Vagina (tissue), 2 donors: ENCODE measurements at regions not wholly inside any gene's neighbourhood (a gene's known extent, or its start where the extent isn't known, plus 50 kb on each side); places are given as distances from the start of the nearest gene placed in this dataset.

Experiments used
- CTCF ChIP-seq, 3 experiments: fragments of 450-650 bp in 2 of 3; fragments of 200-600 bp in 1 of 3; sonication (generic) in 1 of 3; IDR thresholded peaks; one replicate each; pipeline ENCODE4 v1.5.1; 2017 to 2019; ENCODE audit warnings: antibody characterized with exemption in 3 of 3, mild to moderate bottlenecking in 2 of 3, moderate library complexity in 2 of 3
- POLR2A ChIP-seq, 2 donors: fragments of 450-650 bp; IDR thresholded peaks; one replicate each; pipeline ENCODE4 v1.6.1; 2017; ENCODE audit warnings: antibody characterized with exemption in 2 of 2, mild to moderate bottlenecking in 2 of 2, moderate library complexity in 2 of 2
- POLR2AphosphoS5 ChIP-seq, 2 donors: sonication (generic); formaldehyde crosslinking; IDR thresholded peaks; one replicate each; pipeline ENCODE4 v1.9.0; 2017; ENCODE audit warnings: antibody characterized with exemption in 2 of 2, mild to moderate bottlenecking in 2 of 2, low read depth in 1 of 2; ENCODE audit not compliant: insufficient read depth in 1 of 2

- TF ChIP-seq CTCF (IDR thresholded peaks at IDR 0.05) (no peak), POLR2AphosphoS5 (IDR thresholded peaks at IDR 0.05; ENCODE audit: insufficient read depth in 1 of 2, low read depth in 1 of 2) (no peak), POLR2A (IDR thresholded peaks at IDR 0.05) (no peak)
Measured at GRCh38 chr1:219988387-219988786, 57.9 kb downstream of the EPRS1 start.
